GM18498 (cell line): ENCODE measurements at regions not wholly inside any gene's neighbourhood (a gene's known extent, or its start where the extent isn't known, plus 50 kb on each side); places are given as distances from the start of the nearest gene placed in this dataset.
"Not testable (repeated sequence)": the region's sequence is repeated elsewhere in the genome, so short reads cannot be mapped to it uniquely, and the experiment has no call there.

Source experiments
- ATAC-seq: cut with Tn5 transposase; IDR thresholded peaks from one replicate; pipeline ENCODE4 v1.9.1; 2021; ENCODE audit warnings: mild to moderate bottlenecking, moderate library complexity; ENCODE audit not compliant: unreplicated experiment

DNA sequence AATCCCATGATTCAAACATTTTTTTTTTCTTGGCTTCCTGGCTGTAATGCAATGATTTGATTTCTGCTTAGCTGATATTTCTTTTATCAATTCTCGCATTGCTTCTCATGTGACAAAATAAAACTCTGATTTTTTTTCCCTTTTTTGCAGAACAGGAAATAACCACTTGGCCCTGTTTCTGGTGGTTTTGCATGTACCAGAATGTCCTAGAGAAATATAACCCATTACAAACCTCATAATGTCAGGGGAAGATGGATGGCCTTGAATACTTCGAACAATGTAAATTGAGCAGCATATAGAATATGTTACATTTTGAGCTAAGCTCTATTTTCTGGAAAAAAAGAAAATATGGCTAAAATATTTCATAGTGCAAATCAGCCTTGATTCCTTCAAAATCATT, 275.6 kb downstream of the RAP2B start:
- ATAC-seq: no peak

- ATAC-seq: no peak
Measured at GRCh38 chr3:153438271-153438670, 276.2 kb downstream of the RAP2B start.

DNA sequence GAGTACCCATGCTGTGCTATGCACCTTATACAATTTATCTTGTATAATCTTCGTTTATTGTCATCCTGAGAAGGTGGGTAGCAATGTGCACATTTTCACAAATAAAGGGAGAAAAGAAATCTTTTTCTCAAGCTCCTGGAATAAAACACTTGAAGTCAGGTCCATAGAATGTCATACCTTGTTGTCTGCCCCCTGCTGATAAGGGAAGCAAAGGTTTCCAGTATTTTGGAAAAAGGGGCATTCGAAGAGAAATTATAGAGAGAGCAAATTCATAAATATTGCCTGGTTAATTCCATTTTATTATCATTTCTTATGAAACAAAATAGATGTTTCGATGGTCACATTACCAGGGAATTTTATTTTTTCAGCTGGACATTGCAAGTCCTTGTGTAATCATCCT, 277.8 kb downstream of the RAP2B start:
- ATAC-seq: no peak

- no peak for ATAC-seq
Measured at GRCh38 chr3:153440311-153440710, 278.3 kb downstream of the RAP2B start.

GRCh38 chr3:153442386-153442785, 280.4 kb downstream of the RAP2B start:
- no peak for ATAC-seq

GRCh38 chr3:153442799-153443487, 280.9 kb downstream of the RAP2B start:
- no peak for ATAC-seq

GRCh38 chr3:153443961-153444360, 281.9 kb downstream of the RAP2B start:
- ATAC-seq: no peak

DNA sequence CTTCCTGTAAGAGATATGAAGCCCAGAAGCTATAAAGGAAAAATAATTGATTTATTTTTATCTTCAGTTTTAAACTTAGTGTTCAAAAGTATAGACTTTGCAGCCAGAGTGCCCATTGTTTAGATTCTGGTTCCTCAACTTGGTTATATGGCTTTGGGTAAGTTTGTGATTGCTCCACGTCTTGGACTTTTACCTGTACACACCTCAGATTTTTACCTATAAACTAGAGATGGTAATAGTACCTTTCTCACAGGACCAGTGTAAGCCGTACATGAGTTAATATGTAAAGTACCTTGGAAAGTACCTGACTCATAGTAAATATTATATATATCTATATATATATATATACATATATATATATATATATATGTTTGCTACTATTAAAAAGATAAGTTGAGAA, 283.8 kb downstream of the RAP2B start:
- ATAC-seq: no peak

- ATAC-seq: no peak
Measured at GRCh38 chr3:153448151-153448829, 286.3 kb downstream of the RAP2B start.

GRCh38 chr3:153456833-153457545, 295.0 kb downstream of the RAP2B start:
- ATAC-seq: no peak

GRCh38 chr3:153458881-153459280, 296.9 kb downstream of the RAP2B start:
- no peak for ATAC-seq

GRCh38 chr3:153462545-153462944, 300.5 kb downstream of the RAP2B start:
- no peak for ATAC-seq

- ATAC-seq: peak; percentile 90
Measured at GRCh38 chr3:153463895-153464294, 301.9 kb downstream of the RAP2B start.

GRCh38 chr3:153469162-153469561, 307.1 kb downstream of the RAP2B start:
- ATAC-seq: no peak

DNA sequence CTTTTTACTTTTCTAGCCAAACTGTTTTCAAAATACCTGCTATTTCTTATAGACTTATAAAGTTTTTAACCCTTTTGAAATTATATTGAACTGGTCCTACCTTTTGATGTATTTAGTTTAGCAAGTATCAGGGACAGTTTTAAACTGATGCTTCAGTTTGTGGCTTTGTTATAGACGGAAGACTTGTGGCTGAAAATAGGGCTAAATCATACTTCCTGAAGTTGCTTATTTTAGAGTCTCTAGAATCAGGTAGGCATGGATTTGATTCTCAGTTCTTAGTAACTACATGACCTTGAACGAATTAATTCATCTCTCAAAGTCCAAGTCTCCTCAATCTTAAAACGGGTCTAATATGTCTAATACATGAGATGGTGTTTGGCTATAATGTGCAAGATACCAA, 322.8 kb downstream of the RAP2B start:
- ATAC-seq: no peak

GRCh38 chr3:153495422-153495821, 333.4 kb downstream of the RAP2B start:
- ATAC-seq: no peak

DNA sequence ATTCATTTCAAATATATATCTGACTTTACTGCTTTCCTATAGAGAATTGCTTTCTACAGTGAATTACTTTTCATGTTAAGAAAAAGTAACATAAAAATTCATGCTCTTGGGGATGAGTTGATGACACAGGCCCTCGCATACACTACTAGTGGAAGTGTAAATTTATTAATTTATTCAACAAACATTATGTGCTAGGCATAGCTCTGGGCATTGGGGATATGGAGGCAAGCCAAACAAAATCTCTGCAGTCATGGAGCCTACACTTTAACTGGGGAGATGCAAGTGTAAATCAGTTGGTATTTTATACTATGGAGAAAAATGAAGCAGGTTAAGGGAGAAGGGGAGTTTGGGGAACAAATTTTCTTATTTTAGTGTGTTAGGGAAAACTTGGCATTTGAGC, 340.7 kb downstream of the RAP2B start:
- ATAC-seq: no peak

DNA sequence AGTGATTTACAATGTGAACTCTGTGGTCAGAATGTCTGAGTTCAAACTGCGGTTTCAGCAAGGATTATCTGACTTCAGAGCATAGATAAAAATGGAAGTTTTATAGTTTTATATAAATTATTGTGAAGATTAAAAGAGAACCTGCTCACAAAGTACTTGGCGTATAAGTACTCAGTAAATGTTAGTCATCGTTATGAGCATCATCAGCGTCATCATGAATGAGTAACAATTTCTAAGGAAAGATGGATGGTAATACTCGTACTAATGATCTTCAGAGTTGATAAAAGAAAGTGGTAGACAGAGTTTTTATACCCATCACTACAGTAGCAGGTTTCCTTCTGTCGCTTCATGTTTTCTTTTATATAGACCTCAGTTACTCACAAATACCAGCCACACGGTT, 341.8 kb downstream of the RAP2B start:
- no peak for ATAC-seq

- not testable (repeated sequence) for ATAC-seq
Measured at GRCh38 chr3:153506205-153506604, 344.2 kb downstream of the RAP2B start.

DNA sequence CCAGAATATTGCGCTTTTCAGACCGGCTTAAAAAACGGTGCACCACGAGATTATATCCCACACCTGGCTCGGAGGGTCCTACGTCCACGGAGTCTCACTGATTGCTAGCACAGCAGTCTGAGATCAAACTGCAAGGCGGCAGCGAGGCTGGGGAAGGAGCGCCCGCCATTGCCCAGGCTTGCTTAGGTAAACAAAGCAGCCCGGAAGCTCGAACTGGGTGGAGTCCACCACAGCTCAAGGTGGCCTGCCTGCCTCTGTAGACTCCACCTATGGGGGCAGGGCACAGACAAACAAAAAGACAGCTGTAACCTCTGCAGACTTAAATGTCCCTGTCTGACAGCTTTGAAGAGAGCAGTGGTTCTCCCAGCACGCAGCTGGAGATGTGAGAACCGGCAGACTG, 344.7 kb downstream of the RAP2B start:
- not testable (repeated sequence) for ATAC-seq

GRCh38 chr3:153513236-153513635, 351.2 kb downstream of the RAP2B start:
- ATAC-seq: no peak

DNA sequence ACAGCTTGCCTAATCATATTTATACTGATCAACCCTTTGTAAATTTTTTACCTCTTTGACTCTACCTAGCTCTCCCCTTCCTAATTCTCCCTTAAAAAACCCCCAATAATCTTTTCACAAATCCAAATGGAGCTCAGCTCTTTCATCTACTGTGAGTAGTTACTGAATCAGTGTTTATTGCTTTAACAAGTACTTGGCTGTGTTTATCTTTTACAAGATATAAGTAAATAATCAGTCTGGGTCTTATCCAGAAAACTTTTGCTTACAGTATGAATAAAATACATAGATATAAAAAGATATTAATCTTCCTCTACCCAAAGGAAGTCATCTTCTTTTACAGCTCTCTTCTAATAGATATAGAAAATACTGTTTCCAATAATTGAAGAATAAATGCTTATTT, 366.4 kb downstream of the RAP2B start:
- ATAC-seq: no peak
